ENCODE measurements at regions not wholly inside any gene's neighbourhood (a gene's known extent, or its start where the extent isn't known, plus 50 kb on each side); places are given as distances from the start of the nearest gene placed in this dataset.
"Not testable (repeated sequence)": the region's sequence is repeated elsewhere in the genome, so short reads cannot be mapped to it uniquely, and the experiment has no call there.

DNA sequence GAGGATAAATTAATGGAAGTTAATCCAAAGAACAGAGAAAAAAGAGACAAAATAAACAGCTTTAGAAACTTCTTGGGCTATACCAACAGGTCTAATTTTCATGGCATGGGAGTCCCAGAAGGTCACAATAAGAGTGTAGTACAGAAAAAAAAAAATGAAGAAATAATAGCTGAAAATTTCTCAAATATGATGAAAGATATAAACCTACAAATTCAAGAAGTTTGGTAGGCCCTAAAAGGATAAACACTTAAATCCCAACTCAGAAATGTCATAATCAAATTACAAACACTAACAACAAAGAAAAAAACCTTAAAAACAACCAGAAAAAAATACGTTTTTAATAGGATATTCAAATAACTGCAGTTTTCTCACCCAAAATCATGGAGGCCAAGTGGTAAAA, 229.3 kb upstream of the ZEB2 start:
- no peaks in the 10 kb centered on the region for H3K27me3 ChIP-seq (ENCODE audit: insufficient read depth, low read length)
- H3K9me3 ChIP-seq (ENCODE audit: low read depth, low read length) = peaks cover 37% of the 10 kb centered on the region
- H3K4me1 ChIP-seq (ENCODE audit: insufficient read depth, low read length) = no peaks in the 10 kb centered on the region
- H3K4me3 ChIP-seq (ENCODE audit: low read length) = no peak overlapping the region

DNA sequence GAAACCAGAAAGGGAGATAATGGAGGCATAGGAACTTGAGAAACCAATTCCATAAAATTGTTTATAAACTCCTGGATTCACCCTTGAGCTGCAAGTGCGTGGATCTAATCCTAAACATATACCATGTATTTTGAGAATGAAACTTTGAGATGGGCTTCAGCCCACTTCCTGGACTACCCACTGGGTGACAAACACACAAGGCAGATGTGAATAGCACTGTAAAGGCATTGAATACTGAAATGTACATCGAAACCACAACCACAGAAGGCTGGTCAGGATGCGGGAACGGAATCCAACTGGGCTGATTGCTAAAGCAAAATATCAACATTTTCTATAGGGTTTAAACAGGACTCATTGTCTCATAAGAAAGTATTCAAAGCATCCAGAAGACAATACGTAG, 228.5 kb upstream of the ZEB2 start:
- Histone ChIP-seq H3K4me1 (ENCODE audit: insufficient read depth, low read length) (no peaks in the 10 kb centered on the region), H3K9me3 (ENCODE audit: low read depth, low read length) (peaks cover 37% of the 10 kb centered on the region), H3K4me3 (ENCODE audit: low read length) (no peak overlapping the region), H3K27me3 (ENCODE audit: insufficient read depth, low read length) (no peaks in the 10 kb centered on the region)

DNA sequence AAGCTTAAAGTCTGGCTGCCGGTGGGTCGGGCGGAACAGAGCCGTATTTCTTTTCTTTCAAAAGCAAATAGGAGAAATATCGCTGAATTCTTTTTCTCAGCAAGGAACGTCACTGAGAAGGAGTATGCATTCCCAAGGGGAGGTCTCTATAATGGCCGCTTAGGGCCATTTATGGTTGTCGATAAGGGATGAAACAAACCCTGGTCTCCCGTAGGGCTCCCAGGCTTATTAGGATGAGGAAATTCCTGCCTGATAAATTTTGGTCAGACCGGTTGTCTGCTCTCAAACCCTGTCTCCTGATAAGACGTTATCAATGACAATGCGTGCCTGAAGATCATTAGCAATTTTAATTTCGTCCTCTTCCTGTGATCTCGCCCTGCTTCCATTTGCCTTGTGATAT, 227.7 kb upstream of the ZEB2 start:
- H3K4me1 ChIP-seq (ENCODE audit: insufficient read depth, low read length) = no peaks in the 10 kb centered on the region
- peaks cover 37% of the 10 kb centered on the region for H3K9me3 ChIP-seq (ENCODE audit: low read depth, low read length)
- H3K27me3 ChIP-seq (ENCODE audit: insufficient read depth, low read length) = no peaks in the 10 kb centered on the region
- no peak overlapping the region for H3K4me3 ChIP-seq (ENCODE audit: low read length)

GRCh38 chr2:144745424-144745823, 225.5 kb upstream of the ZEB2 start:
- Histone ChIP-seq H3K4me1 (ENCODE audit: insufficient read depth, low read length) (no peaks in the 10 kb centered on the region), H3K9me3 (ENCODE audit: low read depth, low read length) (peaks cover 24% of the 10 kb centered on the region), H3K27me3 (ENCODE audit: insufficient read depth, low read length) (no peaks in the 10 kb centered on the region), H3K4me3 (ENCODE audit: low read length) (no peak overlapping the region)

GRCh38 chr2:144738749-144739148, 218.8 kb upstream of the ZEB2 start:
- Histone ChIP-seq H3K27me3 (ENCODE audit: insufficient read depth, low read length) (no peaks in the 10 kb centered on the region), H3K4me1 (ENCODE audit: insufficient read depth, low read length) (no peaks in the 10 kb centered on the region), H3K4me3 (ENCODE audit: low read length) (no peak overlapping the region), H3K9me3 (ENCODE audit: low read depth, low read length) (no peaks in the 10 kb centered on the region)

GRCh38 chr2:144730711-144731110, 210.8 kb upstream of the ZEB2 start:
- no peak overlapping the region for H3K4me3 ChIP-seq (ENCODE audit: low read length)
- no peaks in the 10 kb centered on the region for H3K4me1 ChIP-seq (ENCODE audit: insufficient read depth, low read length)
- no peaks in the 10 kb centered on the region for H3K9me3 ChIP-seq (ENCODE audit: low read depth, low read length)
- H3K27me3 ChIP-seq (ENCODE audit: insufficient read depth, low read length) = peaks cover 3% of the 10 kb centered on the region

- not testable (repeated sequence) for H3K4me3 ChIP-seq (ENCODE audit: low read length); H3K9me3 ChIP-seq (ENCODE audit: low read depth, low read length); H3K4me1 ChIP-seq (ENCODE audit: insufficient read depth, low read length); H3K27me3 ChIP-seq (ENCODE audit: insufficient read depth, low read length)
Measured at GRCh38 chr2:144724460-144724859, 204.5 kb upstream of the ZEB2 start.

DNA sequence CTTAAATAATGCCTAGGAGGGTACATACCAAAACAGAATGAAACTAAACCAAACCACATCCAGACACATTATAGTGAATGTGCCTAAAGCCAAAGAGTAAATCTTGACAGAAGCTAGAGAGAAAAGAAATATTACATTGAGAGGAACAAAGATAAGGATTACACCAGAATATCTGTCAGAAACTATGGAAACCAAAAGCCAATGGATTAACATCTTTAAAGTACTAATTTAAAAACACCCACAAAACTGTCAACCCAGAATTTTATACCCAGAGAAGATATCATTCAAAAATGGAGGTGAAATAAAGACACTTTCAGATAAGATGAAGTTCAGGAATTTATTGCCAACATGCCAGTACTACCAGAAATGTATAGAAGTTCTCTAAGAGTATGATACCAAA, 198.5 kb upstream of the ZEB2 start:
- H3K4me1 ChIP-seq (ENCODE audit: insufficient read depth, low read length) = no peaks in the 10 kb centered on the region
- H3K4me3 ChIP-seq (ENCODE audit: low read length) = no peak overlapping the region
- H3K27me3 ChIP-seq (ENCODE audit: insufficient read depth, low read length) = no peaks in the 10 kb centered on the region
- H3K9me3 ChIP-seq (ENCODE audit: low read depth, low read length) = peaks cover 23% of the 10 kb centered on the region

GRCh38 chr2:144715992-144716391, 196.1 kb upstream of the ZEB2 start:
- H3K27me3 ChIP-seq (ENCODE audit: insufficient read depth, low read length) = no peaks in the 10 kb centered on the region
- H3K9me3 ChIP-seq (ENCODE audit: low read depth, low read length) = peaks cover 23% of the 10 kb centered on the region
- no peaks in the 10 kb centered on the region for H3K4me1 ChIP-seq (ENCODE audit: insufficient read depth, low read length)
- no peak overlapping the region for H3K4me3 ChIP-seq (ENCODE audit: low read length)

GRCh38 chr2:144713410-144713809, 193.5 kb upstream of the ZEB2 start:
- Histone ChIP-seq H3K9me3 (ENCODE audit: low read depth, low read length) (peaks cover 16% of the 10 kb centered on the region), H3K4me1 (ENCODE audit: insufficient read depth, low read length) (no peaks in the 10 kb centered on the region), H3K27me3 (ENCODE audit: insufficient read depth, low read length) (no peaks in the 10 kb centered on the region), H3K4me3 (ENCODE audit: low read length) (no peak overlapping the region)

DNA sequence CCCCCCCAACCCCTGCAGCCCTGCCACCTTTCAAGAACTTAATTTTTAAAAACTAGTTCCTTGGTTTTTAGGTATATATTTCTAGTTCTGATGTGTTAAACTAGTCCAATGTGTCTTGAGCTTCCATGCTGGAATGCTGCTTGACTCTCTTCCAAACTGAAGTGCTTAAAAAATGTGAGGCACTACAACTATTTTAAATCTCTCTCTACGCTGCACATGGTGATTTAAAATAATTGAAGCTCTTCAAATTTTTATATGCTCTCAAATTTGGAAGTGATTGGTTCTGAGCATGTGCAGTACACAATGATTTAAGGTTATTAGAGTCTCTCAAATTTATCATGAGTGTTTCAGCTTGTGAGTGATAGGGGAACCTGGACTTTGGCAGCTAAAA, 192.6 kb upstream of the ZEB2 start:
- H3K9me3 ChIP-seq (ENCODE audit: low read depth, low read length) = peaks cover 8% of the 10 kb centered on the region

GRCh38 chr2:144711630-144712549, 192.0 kb upstream of the ZEB2 start:
- Histone ChIP-seq H3K4me1 (ENCODE audit: insufficient read depth, low read length) (no peaks in the 10 kb centered on the region), H3K27me3 (ENCODE audit: insufficient read depth, low read length) (no peaks in the 10 kb centered on the region), H3K9me3 (ENCODE audit: low read depth, low read length) (peaks cover 1% of the 10 kb centered on the region), H3K4me3 (ENCODE audit: low read length) (no peak overlapping the region)

More for the DNA sequence above, 192.6 kb upstream of the ZEB2 start:
- Histone ChIP-seq H3K4me3 (ENCODE audit: low read length) (no peak overlapping the region), H3K4me1 (ENCODE audit: insufficient read depth, low read length) (no peaks in the 10 kb centered on the region), H3K27me3 (ENCODE audit: insufficient read depth, low read length) (no peaks in the 10 kb centered on the region)

GRCh38 chr2:144711084-144711483, 191.2 kb upstream of the ZEB2 start:
- Histone ChIP-seq H3K9me3 (ENCODE audit: low read depth, low read length) (no peaks in the 10 kb centered on the region), H3K4me1 (ENCODE audit: insufficient read depth, low read length) (no peaks in the 10 kb centered on the region), H3K27me3 (ENCODE audit: insufficient read depth, low read length) (no peaks in the 10 kb centered on the region), H3K4me3 (ENCODE audit: low read length) (no peak overlapping the region)

DNA sequence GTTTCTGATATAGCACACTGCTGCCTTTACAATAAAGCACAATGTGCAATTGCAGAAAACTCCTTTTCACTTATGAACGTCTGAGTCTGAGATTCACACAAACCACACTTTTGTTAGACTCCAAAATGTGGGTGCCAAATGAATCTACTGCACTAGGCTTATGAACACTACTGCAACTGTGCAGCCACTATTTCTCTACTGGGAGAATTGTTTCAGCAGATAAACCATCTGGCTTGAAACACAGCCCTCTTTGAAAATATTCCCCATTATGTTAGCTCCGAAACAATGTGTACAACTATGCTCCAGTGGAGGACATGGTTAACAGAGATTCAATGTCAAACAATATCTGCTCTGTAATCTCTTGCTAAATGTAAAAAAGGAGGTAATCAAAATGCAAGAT, 188.7 kb upstream of the ZEB2 start:
- peaks cover 21% of the 10 kb centered on the region for H3K4me1 ChIP-seq (ENCODE audit: insufficient read depth, low read length)
- H3K9me3 ChIP-seq (ENCODE audit: low read depth, low read length) = no peaks in the 10 kb centered on the region
- H3K4me3 ChIP-seq (ENCODE audit: low read length) = no peak overlapping the region
- H3K27me3 ChIP-seq (ENCODE audit: insufficient read depth, low read length) = no peaks in the 10 kb centered on the region

GRCh38 chr2:144707736-144708326, 187.9 kb upstream of the ZEB2 start:
- H3K9me3 ChIP-seq (ENCODE audit: low read depth, low read length) = no peaks in the 10 kb centered on the region
- H3K4me3 ChIP-seq (ENCODE audit: low read length) = no peak overlapping the region
- H3K27me3 ChIP-seq (ENCODE audit: insufficient read depth, low read length) = no peaks in the 10 kb centered on the region
- H3K4me1 ChIP-seq (ENCODE audit: insufficient read depth, low read length) = peaks cover 27% of the 10 kb centered on the region

DNA sequence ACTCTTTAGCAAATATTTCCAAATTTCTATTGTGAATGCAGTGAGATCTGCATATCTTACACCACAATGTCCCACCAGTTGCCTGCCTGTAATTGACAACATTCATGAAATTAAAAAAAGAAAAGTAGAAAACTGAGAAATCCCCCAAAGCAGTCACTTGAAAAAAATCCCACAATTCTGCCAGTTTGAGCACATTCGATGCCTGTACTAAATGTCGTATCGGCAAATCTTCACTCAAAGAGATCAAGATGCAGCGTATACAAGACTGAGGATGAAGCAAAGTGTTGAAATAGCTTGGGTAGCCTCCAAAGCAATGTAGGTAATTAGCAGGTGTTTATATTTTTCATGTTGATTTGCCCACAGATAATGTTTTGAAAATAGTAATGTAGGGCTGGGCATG, 186.7 kb upstream of the ZEB2 start:
- Histone ChIP-seq H3K4me3 (ENCODE audit: low read length) (no peak overlapping the region), H3K4me1 (ENCODE audit: insufficient read depth, low read length) (peaks cover 39% of the 10 kb centered on the region), H3K9me3 (ENCODE audit: low read depth, low read length) (no peaks in the 10 kb centered on the region), H3K27me3 (ENCODE audit: insufficient read depth, low read length) (no peaks in the 10 kb centered on the region)

Data from mononuclear cell (primary cell).